SU-DHL-6 (cell line): ENCODE measurements at regions not wholly inside any gene's neighbourhood (a gene's known extent, or its start where the extent isn't known, plus 50 kb on each side); places are given as distances from the start of the nearest gene placed in this dataset.

Experiments
- H2AFZ ChIP-seq: fragments of 200-600 bp; sonication (generic); 2 replicates; pipeline ENCODE4 v1.6.1; 2014; ENCODE audit warnings: low read depth, mild to moderate bottlenecking, moderate library complexity, mixed read lengths, antibody characterized with exemption, low read length; ENCODE audit not compliant: severe bottlenecking
- H3F3A ChIP-seq: fragments of 200-600 bp; shearing (Covaris generic); 2 replicates; pipeline ENCODE4 v1.6.0; 2016; ENCODE audit warnings: antibody characterized with exemption, mild to moderate bottlenecking; ENCODE audit not compliant: insufficient read depth
- H3K27ac ChIP-seq: fragments of 200-600 bp; sonication (generic); 2 replicates; pipeline ENCODE4 v1.5.1; 2016; ENCODE audit warnings: low read depth, mild to moderate bottlenecking, low read length, moderate library complexity, mixed read lengths
- H3K27me3 ChIP-seq: fragments of 200-600 bp; sonication (generic), shearing (Covaris generic); 2 replicates; pipeline ENCODE4 v1.6.0; 2014; ENCODE audit warnings: mild to moderate bottlenecking, low read length
- H3K36me3 ChIP-seq: fragments of 200-600 bp; sonication (generic); 2 replicates; pipeline ENCODE4 v1.6.1; 2014; ENCODE audit warnings: mild to moderate bottlenecking, low read length, mixed read lengths
- H3K4me2 ChIP-seq: fragments of 300-600, 200-600 bp; shearing (Covaris generic), sonication (generic); 2 replicates; pipeline ENCODE4 v1.6.0; 2014; ENCODE audit warnings: low read length, low read depth, mild to moderate bottlenecking; ENCODE audit not compliant: poor library complexity, severe bottlenecking
- H3K4me3 ChIP-seq: fragments of 200-600 bp; sonication (generic); 2 replicates; pipeline ENCODE4 v1.5.1; 2014; ENCODE audit warnings: antibody characterized with exemption, low read length, mild to moderate bottlenecking, mixed read lengths; ENCODE audit not compliant: insufficient read depth, poor library complexity, severe bottlenecking
- H3K79me2 ChIP-seq: fragments of 200-600 bp; sonication (generic); 2 replicates; pipeline ENCODE4 v1.6.1; 2014; ENCODE audit warnings: mild to moderate bottlenecking, low read length, moderate library complexity; ENCODE audit not compliant: insufficient read depth
- H3K9ac ChIP-seq: fragments of 200-600 bp; sonication (generic); 2 replicates; pipeline ENCODE4 v1.7.0; 2014; ENCODE audit warnings: mild to moderate bottlenecking, low read length
- H3K9me2 ChIP-seq: fragments of 200-600 bp; sonication (generic); replicated peaks from 2 replicates; pipeline ENCODE4 v1.6.1; 2014; ENCODE audit warnings: low read length; ENCODE audit not compliant: insufficient read depth
- H3K9me3 ChIP-seq: fragments of 200-600 bp; sonication (generic); 2 replicates; pipeline ENCODE4 v1.6.1; 2014; ENCODE audit warnings: low read length, mixed read lengths; ENCODE audit not compliant: insufficient read depth
- H4K20me1 ChIP-seq: fragments of 200-600 bp; sonication (generic); 2 replicates; pipeline ENCODE4 v1.6.1; 2014; ENCODE audit warnings: low read depth, mild to moderate bottlenecking, antibody characterized with exemption, low read length, moderate library complexity, mixed read lengths
- EZH2phosphoT487 ChIP-seq: fragments of 200-600 bp; sonication (generic), shearing (Covaris generic); conservative IDR thresholded peaks from 2 replicates; pipeline ENCODE4 v1.6.1; 2018; ENCODE audit warnings: mild to moderate bottlenecking, antibody characterized with exemption, low read length, moderate library complexity, mixed read lengths
- TF ChIP-seq, protein P1 (sequence below): fragments of 200-600 bp; sonication (generic); IDR thresholded peaks from one replicate; pipeline ENCODE4 v1.5.1; 2017; ENCODE audit warnings: antibody characterized with exemption, mild to moderate bottlenecking, low read length, moderate library complexity; ENCODE audit not compliant: insufficient read depth, poor library complexity, severe bottlenecking

DNA sequence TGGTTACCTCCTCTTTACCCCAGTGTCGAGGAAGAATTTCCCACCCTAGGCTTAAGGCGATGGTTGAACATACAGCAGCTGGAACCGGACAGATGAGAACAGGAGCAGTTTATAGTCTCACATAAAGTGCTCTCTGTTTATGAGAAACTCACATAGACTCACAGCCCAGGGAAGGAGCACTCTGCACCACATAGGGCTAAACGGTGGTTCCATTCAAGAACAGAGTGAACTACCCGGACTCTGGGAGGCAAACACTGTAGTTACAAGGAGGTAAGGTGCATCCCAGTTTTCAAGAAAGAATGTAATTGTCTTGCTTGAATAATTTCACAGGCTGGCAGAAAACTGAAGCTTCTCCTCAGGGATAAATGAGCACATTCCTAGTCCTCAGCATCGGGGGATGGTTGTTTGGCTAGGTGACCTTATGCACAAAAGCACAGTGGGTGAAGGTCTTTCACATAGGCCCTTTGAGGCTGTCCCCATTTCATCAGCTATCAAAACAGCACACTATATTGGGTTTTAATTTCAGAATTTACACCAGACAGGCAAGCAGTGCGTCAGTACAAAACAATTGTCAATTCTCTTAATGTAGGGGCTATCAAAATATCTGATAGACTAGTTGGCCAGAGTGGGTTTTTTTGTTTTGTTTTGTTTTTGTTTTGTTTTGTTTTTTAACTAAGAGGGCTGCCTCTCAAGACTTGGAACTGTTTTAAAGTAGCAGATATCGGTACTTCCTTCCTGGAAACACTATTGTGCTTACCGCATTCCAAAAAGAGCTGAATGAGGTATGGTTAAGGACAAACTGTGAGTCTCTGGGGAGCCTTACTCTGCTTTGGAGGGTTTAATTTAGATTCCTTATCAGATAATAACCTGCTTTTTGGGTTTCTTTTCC, 918.1 kb upstream of the CDH8 start:
- TF ChIP-seq, protein P1, sequence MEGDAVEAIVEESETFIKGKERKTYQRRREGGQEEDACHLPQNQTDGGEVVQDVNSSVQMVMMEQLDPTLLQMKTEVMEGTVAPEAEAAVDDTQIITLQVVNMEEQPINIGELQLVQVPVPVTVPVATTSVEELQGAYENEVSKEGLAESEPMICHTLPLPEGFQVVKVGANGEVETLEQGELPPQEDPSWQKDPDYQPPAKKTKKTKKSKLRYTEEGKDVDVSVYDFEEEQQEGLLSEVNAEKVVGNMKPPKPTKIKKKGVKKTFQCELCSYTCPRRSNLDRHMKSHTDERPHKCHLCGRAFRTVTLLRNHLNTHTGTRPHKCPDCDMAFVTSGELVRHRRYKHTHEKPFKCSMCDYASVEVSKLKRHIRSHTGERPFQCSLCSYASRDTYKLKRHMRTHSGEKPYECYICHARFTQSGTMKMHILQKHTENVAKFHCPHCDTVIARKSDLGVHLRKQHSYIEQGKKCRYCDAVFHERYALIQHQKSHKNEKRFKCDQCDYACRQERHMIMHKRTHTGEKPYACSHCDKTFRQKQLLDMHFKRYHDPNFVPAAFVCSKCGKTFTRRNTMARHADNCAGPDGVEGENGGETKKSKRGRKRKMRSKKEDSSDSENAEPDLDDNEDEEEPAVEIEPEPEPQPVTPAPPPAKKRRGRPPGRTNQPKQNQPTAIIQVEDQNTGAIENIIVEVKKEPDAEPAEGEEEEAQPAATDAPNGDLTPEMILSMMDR = no peak
- no peak for TF ChIP-seq EZH2phosphoT487
- Histone ChIP-seq H3K79me2 (no peaks in the 10 kb centered on the region), H3K4me2 (no peak overlapping the region), H3K27me3 (no peaks in the 10 kb centered on the region), H3K36me3 (no peaks in the 10 kb centered on the region), H3K9me3 (no peaks in the 10 kb centered on the region), H3K9me2 (no peaks in the 10 kb centered on the region; the same call in 1 of the 2 replicates), H3K9ac (no peak overlapping the region), H4K20me1 (no peaks in the 10 kb centered on the region), H3K4me3 (no peak overlapping the region), H3K27ac (no peak overlapping the region), H3F3A (no peaks in the 10 kb centered on the region), H2AFZ (no peak overlapping the region)

DNA sequence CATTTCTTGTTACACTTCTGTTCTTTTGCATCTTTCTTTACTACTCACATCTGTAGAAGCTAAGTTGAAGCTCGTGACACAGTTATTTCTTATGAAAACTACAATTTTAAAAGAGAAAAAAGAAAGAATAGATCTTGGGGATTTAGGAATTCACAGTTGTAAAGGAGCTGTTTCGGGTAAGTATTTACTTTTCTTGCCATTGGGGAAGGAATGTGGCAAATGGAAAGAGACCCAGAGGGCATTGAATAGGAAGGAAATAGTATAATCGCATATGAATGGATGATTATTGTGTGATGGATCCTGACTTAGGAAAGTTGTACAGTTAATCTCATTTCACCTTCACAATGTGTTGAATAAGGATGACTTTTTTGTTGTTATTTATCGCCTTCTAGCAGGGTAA, 914.1 kb upstream of the CDH8 start:
- Histone ChIP-seq H3K9me2 (no peaks in the 10 kb centered on the region; the same call in 1 of the 2 replicates), H3K4me2 (no peak overlapping the region), H3K9ac (no peak overlapping the region), H3K36me3 (no peaks in the 10 kb centered on the region), H3K4me3 (no peak overlapping the region), H3F3A (no peaks in the 10 kb centered on the region), H4K20me1 (no peaks in the 10 kb centered on the region), H3K27ac (no peak overlapping the region), H3K27me3 (no peaks in the 10 kb centered on the region), H3K79me2 (no peaks in the 10 kb centered on the region), H2AFZ (no peak overlapping the region), H3K9me3 (no peaks in the 10 kb centered on the region)
- no peak for TF ChIP-seq EZH2phosphoT487
- TF ChIP-seq, protein P1 = no peak

DNA sequence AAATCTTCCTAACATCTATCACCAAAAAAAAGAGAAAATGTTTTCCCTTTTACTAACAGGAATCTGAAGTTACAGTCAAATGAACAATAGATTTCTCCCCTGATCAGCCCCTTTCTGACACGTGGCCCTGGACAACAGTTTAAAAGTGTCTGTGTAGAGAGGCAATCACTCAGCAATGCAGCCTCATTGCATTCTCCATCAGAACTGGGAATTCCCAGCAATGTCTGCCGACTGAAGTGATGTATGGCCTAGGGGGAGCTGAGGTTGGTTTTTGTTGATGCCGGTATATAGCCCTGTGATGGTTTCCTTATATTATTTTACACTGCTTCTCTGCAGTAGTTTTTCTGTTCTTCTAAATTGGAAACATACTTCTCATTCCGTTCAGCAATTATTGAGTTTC, 904.3 kb upstream of the CDH8 start:
- no peaks in the 10 kb centered on the region for H3F3A ChIP-seq
- H3K36me3 ChIP-seq = no peaks in the 10 kb centered on the region
- no peak overlapping the region for H3K9ac ChIP-seq
- H3K27me3 ChIP-seq = no peaks in the 10 kb centered on the region
- H3K4me2 ChIP-seq = no peak overlapping the region
- H3K9me2 ChIP-seq = no peaks in the 10 kb centered on the region
- H3K4me3 ChIP-seq = no peak overlapping the region
- TF ChIP-seq, protein P1 = no peak
- no peak for TF ChIP-seq EZH2phosphoT487
- no peaks in the 10 kb centered on the region for H3K9me3 ChIP-seq
- H2AFZ ChIP-seq = no peak overlapping the region
- no peak overlapping the region for H3K27ac ChIP-seq
- H3K79me2 ChIP-seq = no peaks in the 10 kb centered on the region
- no peaks in the 10 kb centered on the region for H4K20me1 ChIP-seq
